ENCODE measurements at regions not wholly inside any gene's neighbourhood (a gene's known extent, or its start where the extent isn't known, plus 50 kb on each side); places are given as distances from the start of the nearest gene placed in this dataset.
"Not testable (repeated sequence)": the region's sequence is repeated elsewhere in the genome, so short reads cannot be mapped to it uniquely, and the experiment has no call there.

DNA sequence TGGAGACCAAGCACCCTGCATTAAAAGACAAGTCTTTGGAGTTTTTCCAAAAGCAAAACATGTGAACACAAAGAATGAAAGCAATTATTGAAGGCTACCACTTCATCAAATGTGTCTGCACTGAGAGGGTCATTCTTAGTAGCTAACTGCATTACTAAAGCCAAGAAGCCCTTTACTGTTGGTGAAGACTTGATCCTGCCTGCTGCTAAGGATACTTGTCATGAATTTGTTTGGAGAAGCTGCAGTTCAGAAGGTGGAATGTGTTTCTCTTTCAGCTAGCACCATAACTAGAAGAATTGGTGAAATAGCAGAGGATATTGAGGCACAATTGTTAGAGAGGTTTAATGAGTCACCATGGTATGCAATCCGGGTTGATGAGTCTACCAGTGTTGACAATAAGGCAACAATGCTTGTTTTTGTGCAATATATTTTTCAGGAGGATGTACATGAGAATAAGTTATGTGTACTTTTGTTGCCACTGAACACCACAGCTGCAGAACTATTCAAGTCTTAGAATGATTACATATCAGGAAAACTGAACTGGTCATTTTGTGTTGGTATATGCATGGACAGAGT lies 457.3 kb upstream of the ISX start:
- DNase-seq = no peak

DNA sequence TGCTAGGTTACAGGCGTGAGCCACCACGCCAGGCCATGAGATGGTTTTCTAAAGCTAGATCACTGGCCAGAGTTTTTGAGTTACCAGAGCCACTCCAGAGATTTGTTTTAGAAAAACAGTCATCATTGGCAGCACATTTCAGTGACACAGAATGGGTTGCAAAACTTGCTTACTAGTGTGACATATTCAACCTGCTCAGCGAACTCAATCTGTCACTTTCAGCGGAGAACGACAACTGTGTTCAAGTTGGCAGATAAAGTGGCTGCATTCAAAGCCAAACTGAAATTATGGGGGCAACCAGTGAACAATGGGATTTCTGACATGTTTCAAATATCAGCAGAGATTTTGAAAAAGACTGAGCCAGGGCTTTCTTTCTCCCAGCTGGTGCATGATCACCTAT lies 456.3 kb upstream of the ISX start:
- no peak for DNase-seq

DNA sequence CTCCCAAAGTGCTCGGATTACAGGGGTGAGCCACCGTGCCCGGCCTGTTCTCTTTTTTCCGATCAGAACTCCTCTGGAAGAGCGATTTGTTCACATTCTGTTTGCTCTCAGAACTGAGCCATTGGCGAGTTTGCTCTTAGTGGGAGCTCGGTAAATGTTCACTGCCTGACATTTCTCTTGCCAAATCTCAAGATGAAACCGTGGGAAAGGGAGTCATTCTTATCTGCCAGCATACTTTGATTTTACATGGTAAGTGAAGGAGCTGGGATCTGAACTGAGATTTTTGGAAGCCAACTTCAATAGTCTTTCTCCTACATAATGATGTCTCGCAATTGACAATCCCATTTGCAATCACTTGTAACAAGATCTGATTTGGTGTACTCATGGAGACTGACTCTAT lies 445.8 kb upstream of the ISX start:
- DNase-seq = no peak

DNA sequence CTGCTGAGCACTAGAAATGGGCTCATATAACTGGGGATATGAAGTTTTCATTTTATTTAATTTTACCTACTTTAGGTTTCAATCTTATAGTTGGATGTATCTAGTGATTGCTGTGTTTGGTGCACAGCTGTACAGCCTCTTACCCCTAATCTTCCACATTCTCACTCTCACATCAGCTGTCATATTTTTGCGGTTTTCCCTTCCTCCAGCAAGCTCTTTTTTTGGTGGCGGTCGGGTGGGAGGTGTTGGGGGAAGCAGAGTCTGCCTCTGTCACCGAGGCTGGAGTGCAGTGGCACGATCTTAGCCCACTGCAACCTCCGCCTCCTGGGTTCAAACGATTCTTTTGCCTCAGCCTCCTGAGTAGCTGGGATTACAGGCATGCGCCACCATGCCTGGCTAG lies 445.1 kb upstream of the ISX start:
- DNase-seq = no peak

DNA sequence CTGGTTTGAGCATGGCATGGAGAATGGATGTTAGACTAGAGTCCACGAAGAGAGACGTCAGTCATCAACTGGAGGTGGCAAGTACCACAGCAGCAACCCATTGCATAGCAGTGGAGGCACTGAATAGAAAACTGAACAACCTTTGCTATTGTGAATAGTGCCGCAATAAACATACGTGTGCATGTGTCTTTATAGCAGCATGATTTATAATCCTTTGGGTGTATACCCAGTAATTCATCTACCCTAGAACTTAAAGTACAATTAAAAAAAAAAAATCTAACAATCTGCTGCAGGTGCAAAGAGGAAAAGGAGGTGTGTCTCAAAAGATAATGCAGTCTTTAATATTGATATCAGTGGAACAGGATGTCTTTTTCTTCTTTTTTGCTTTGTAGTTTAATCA lies 443.4 kb upstream of the ISX start:
- no peak for DNase-seq

DNA sequence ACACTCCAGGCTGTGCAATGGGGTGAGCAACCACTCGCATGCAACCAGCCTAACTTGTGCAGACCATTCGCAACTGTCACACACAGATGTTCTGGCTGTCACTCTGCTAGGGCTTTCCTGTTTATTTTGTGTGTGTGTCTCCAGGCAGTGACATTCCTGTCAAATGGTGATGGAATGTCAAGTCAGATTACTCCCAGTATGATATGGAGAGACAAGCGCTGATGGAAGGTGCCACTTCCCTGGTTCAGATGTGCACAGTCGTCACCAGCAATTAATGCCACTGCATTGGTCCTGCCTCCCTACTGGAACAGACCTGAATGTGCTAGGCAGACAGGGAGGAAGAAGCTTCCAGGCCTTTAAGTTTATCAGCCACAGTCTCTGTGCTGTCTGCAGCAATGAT lies 442.4 kb upstream of the ISX start:
- DNase-seq = no peak

DNA sequence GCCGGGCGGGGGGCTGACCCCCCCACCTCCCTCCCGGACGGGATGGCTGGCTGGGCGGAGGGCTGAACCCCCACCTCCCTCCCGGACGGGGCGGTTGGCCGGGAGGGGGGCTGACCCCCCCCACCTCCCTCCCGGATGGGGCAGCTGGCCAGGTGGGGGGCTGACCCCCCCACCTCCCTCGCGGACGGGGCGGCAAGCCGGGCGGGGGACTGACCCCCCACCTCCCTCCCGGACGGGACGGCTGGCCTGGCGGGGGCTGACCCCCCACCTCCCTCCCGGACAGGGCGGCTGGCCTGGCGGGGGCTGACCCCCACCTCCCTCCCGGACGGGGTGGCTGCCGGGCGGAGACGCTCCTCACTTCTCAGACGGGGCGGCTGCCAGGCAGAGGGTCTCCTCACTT lies 440.1 kb upstream of the ISX start:
- DNase-seq = not testable (repeated sequence)

DNA sequence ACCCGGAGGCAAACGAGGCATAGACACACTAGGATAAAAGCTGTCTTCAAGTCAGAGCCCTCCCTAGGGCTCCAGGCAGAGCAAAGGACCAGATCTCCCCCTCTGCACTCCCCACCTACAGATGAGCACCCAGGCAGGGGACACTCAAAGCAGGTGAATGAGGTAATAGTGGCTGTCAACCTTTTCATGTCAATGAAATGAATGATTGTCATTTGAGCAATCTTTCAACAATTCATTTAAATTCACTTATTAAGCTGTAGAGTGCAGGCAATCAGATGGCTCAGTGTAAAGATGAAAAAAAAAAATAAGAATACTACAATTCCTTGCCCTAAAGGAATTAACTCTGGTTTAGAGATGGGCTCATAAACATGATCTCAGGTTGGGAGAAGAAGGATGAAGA lies 427.8 kb upstream of the ISX start:
- DNase-seq = no peak

DNA sequence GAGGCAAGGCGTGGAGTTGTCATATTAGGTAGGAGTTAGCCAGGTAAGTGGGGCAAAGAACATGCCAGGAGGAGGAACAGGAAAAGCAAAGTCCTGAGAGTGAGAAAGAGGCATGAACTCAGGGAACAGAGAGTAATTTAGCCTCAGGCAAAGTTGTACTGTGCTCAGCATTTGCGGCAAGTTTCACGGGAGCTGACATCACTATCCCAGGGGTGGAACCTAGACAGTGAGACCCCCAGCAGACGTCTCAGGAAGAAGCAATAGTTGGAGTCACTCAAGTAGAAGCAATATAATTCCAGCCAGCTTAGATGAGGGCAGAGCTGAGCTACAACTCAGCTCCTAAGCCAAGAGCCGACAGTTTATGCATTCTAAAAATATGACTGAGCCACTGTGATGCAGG lies 426.0 kb upstream of the ISX start:
- DNase-seq = no peak

DNA sequence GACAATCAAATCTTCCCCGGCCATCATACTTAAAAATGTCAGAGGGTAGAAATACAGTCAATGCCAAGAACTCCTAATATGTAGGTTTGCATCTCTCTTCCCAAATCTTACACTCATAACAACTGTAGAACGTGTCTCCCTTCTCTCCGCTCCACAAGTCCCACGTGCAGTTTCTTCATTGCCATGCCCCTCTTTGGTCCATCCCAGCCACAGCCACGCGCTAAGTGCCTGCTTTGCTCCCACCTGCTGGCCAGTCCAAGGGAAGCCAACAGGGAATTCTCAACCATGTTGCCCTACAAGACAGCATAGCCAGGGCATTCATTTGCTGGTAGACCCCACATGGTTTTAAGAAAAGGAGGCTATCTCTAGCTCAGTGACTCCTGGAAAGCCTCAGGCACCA lies 420.6 kb upstream of the ISX start:
- no peak for DNase-seq

DNA sequence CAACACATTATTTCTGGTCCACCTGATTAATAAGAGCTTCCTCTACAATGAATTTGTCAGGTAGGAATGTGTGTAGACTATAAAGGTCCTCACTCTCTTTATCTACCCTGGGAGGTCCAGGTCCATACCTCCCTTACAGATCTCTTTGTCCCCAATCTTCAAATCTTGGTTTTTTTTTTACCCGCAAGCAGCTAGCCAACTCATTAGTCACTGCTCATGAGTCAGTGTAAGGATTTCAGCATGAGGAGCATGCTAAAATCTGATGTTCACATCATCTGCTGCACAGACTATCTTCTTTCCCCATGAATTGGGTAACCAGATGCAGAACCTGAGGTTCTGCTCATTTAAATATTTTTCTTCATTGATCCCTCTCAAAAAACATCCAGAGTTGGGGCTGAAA lies 397.0 kb upstream of the ISX start:
- no peak for DNase-seq

DNA sequence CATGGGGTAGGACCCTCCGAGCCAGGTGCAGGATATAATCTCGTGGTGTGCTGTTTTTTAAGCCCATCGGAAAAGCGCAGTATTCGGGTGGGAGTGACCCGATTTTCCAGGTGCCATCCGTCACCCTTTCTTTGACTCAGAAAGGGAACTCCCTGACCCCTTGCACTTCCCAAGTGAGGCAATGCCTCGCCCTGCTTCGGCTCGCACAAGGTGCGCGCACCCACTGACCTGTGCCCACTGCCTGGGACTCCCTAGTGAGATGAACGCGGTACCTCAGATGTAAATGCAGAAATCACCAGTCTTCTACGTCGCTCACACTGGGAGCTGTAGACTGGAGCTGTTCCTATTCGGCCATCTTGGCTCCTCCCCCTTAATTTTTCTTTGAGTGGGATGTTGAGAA lies 382.9 kb upstream of the ISX start:
- not testable (repeated sequence) for DNase-seq

DNA sequence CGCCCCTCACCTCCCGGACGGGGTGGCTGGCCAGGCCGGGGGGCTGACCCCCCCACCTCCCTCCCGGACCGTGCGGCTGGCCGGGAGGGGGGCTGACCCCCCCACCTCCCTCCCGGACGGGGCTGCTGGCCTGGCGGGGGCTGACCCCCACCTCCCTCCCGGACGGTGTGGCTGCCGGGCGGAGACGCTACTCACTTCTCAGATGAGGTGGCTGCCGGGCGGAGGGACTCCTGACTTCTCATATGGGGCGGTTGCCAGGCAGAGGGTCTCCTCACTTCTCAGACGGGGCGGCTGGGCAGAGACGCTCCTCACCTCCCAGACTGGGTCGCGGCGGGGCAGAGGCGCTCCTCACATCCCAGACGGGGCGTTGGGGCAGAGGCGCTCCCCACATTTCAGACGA lies 381.7 kb upstream of the ISX start:
- DNase-seq = not testable (repeated sequence)

DNA sequence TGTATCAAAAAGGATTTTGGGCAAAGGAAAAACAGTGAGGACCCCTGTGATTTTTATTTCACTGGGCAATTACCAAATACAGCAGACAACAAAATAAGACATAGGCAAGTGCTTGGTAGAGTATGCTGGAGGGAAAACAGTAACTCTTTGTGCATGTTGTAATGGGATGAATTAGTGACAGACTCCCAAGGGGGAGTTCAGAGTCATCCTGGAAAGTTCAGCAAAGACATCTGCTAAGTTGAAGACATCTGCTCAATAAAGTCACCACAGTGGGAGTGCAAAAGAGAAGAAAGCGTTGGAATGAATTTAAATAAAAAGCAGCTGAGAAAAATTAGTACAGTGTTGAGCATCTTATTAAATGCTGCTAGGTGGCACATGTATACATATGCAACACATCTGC lies 378.8 kb upstream of the ISX start:
- DNase-seq = no peak

DNA sequence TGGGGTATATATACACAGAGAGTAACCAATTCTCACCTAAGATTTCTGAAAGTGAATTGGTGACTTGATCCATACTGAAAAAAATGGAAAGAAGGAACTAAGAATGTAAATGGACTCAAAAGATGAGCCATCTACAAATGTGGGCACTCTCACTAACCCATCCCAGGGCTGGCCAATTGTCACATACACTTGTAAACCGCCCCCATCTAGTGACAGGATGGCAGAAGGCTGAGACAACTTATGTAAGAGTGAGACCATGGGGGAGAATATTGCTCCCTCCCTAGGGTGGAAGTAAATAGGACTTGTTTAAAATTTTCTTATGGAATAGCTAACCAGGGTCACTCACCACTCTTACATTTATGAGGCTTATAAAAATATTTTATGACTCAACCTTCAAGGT lies 377.1 kb upstream of the ISX start:
- DNase-seq = no peak

DNA sequence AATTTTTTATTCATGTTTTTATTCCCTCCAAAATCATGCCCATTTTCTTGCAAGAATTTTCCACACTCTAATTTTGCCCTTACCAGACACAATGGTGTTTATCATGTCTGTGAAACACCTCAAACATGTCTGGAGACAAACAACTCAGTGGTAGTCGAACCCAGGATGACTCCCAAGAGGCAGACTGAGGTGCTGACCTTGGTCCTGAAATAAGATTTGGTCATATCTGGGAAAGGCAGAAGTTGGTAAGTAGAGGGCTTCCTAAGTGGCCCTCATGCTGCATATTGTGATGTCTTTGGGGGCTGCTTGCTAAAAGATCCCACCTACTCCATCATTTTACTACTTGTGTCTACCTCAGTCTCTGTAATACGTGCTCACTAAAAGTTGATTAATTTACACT lies 369.4 kb upstream of the ISX start:
- no peak for DNase-seq

DNA sequence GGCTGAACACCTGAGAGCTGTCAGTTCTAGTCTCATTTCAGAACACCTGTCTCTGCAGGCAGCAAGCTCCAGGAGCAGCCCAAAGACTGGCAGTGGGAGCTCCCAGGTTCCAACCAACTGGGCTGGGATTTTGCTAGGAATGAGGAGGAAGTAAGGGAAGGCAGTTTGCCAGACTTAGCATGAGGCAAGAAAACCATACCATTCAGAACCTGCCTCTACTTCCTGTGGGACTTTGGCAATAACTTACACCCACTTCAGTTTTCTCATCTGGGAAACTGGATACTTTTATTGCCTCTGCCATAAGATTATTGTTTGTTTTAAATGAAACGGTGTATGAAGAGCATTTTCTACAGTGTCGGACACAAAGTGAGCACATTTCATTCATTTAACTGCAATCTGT lies 363.7 kb upstream of the ISX start:
- DNase-seq = no peak

DNA sequence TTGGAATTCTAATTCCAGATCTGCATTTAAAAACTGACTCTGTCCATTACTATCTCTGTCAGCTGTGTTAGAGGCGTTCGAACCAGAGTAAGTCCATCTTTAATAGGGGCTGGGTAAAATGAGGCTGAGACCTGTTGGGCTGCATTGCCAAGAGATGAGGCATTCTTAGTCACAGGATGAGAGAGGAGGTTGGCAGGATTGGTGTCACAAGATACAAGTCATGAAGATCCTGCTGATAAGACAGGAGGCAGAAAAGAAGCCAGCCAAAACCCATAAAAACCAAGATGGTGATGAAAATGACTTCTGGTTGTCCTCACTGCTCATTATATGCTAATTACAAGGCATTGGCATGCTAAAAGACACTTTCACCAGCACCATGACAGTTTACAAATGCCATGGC lies 356.3 kb upstream of the ISX start:
- no peak for DNase-seq

DNA sequence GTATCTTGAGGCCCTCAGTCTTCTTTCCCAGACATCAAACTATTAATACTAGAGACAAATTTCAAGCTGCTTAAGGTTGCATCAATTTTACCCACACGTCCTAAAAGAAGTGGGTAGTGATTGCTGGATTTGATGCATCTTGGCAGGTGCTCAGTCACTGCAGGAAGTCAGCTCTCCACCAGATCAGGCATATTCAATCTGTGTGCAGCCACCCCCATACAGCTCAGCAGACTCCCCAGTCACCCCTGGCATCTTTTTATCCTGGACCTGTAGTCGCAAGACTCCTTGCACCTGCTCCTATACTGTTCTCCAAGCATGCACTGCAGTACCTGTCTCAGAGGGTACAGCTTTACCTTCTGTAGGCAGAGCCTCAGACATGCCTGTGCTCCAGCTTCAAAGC lies 343.1 kb upstream of the ISX start:
- no peak for DNase-seq

DNA sequence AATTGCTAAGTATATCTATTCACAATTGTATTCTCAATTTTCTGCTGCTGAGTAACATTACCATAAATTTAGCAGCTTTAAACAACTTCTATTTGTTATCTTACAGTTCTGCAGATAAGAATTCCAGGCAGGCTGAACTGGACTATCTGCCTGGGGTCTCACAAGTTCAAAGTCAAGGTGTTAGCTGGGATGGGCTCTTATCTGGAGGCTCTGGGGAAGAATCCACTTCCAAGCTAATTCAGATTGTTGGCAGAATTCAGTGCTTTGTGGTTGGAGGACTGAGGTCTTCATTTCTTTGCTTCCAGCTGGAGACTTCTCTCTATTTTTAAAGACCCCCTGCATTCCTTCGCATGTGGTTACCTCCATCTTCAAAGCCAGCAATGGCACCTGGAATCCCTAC lies 329.9 kb upstream of the ISX start:
- DNase-seq = no peak

DNA sequence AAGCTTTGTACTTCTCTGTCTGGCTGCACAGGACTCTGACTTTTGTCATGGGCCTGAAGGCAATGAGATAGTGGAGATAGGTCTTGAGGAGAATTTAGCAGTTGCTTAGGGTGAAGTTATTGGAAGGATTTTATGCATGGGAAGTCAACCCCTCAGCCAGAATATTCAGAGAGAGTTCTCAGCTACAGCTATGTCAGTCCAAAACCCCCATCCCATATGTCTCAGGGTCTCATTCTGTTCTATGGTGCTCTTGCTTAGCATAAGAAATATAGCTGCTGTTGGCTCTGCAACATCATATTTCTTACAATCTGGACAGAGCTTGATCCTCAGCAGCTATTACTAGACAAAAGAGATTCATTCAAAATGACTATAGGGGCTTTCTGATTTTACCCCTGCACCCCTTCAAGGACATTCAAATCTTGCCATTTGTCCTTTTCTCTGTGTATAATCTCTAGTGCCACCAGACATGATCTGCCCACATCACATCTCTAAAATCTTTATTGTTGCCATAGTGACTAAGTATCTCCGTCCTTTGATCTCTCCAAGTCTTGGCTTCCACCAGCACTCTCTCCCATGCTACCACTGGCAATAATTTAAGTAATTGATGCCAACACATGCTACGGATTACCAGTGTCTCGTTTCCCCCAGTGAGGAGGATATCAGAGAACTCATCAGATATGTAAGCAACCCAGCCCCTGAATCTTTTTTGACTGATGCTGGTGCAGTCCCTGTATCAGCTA lies 327.1 kb upstream of the ISX start:
- no peak for DNase-seq

DNA sequence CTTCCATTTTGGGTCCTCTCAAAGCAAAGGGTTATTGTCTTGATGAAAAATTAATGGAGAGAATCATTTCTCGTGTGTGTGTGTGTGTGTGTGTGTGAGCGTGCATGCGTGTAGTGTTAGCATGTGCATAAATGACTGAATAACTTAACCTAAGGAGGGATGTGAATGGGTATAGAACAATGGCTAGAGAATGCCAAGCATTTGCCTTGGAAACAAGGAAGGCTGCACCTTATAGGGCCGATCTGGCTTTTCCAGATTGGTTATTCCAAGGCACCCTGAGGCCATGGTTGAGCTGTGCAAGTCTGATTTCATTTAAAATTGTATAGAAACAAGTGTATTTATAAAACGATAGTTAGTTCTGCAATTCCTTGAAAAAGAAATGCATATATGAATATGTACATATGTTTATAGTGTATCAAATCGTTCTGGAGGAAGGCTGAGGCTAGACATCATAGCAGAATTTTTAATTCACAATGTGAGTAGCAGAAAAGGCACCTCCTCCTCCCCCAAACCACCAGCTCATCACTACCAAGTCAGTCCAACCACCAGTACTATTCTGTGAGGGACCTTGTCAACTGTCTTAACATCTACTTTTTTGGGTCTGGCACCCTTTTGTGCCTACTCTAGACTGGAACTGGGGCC lies 322.7 kb upstream of the ISX start:
- DNase-seq = no peak

DNA sequence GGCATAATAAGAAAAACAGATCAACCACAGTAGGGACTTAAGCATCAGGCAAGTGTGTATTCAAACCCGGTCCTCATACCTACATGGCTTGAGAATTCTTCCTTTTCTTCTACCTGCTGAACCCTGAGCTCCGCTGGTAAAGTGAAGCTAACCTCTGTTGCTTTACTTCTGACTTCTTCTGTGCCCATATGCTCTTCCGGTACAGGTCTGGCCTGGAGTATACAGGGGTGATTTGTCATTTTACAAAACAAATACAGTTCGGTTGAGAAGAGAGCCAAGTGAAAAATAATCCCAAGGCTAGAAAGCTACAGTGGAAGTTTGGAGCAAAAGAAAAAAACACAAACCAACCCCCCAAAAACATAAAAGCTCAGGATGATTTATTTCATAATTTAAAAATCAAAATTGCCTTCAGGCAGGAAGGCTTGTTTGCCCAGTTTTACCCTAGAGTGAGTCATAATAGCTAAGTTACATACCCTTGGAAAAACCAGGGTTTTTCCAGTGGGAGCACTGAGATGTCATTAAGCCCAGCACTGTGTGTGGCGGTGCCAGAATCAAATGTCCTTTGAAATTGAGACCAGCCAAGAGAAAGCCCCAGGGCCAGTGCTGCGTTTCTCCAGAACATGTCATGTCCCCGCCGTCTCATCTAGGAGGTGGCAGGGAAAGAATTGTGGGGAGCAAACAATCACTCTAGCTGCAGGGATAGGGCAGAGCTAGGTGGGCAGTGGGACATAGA lies 305.5 kb upstream of the ISX start:
- DNase-seq = no peak

DNA sequence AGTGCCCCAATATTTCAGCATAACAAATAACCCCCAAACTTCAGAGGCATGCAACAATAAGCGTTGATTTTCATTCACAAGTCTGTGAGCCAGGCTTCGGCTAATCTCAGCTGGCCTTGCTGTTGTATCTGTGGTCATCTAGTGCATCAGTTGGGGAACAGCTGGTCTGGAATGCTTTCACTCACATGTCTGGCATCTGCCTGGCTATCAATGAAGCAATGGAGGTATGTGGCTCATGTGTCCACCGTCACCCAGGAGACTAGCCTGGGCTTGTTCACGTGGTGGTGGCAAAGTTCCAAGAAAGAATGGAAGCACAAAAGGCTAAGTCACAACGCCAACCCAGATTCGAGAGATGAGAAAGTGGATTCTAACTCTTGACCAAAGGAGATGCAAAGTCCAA lies 304.8 kb upstream of the ISX start:
- DNase-seq = no peak
